ENCODE measurements at regions not wholly inside any gene's neighbourhood (a gene's known extent, or its start where the extent isn't known, plus 50 kb on each side); places are given as distances from the start of the nearest gene placed in this dataset.

DNA sequence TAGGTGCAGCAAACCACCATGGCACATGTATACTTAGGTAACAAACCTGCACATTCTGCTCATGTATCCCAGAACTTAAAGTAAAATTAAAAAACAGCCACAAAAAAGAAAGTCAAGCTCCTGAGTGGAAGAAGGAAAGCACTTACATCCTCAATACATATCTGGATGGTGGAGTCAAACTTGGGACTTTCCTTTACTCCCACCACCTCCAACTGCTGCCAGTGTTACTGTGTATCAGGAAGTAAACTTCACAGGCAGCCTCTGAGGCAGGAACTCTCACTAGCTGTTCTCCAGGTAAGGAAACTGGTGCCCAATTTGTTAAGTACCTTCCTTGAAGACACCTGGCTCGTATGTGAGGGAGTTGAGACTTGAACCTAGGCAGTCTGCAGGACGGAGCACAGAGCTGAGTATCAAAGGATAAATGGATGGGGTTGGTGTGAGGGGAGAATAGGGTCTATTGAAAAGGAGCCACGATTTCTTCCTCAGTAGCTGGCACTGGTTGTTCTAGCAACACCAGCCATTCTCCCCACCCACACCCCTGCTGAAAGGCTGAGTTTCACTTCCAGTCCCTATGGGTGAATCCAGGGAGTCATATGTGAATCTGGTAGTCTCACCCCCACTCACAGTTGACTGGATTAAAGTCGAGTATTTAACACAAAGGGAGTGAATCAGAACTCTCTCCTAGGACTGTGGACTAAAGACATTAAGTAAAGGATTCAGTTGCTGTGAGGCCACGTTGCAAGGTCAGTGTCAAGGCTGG, 50.0 kb upstream of the GPR39 start:
- no peak for TF ChIP-seq GATA1 (IDR thresholded peaks at IDR 0.05; ENCODE audit: low read depth, low read length)
- TF ChIP-seq POLR2A (IDR thresholded peaks at IDR 0.05; ENCODE audit: low read length): no peak
- DNase-seq: no peak
